ENCODE measurements at regions not wholly inside any gene's neighbourhood (a gene's known extent, or its start where the extent isn't known, plus 50 kb on each side); places are given as distances from the start of the nearest gene placed in this dataset.

- TF ChIP-seq EZH2phosphoT487 (IDR thresholded peaks at IDR 0.05; ENCODE audit: low read depth, severe bottlenecking, unreplicated experiment), result no peak
- no peak for TF ChIP-seq CTCF (IDR thresholded peaks at IDR 0.05; ENCODE audit: poor library complexity)
- TF ChIP-seq EZH2 (IDR thresholded peaks at IDR 0.05; ENCODE audit: borderline replicate concordance), result no peak
- Histone ChIP-seq H3K9me3 (ENCODE audit: low read depth) (no peaks in the 10 kb centered on the region), H3K9me2 (replicated peaks; ENCODE audit: insufficient read depth) (no peaks in the 10 kb centered on the region), H3K27ac (no peak overlapping the region), H3K79me2 (no peaks in the 10 kb centered on the region), H3K4me1 (ENCODE audit: insufficient read depth) (peaks cover 40% of the 10 kb centered on the region), H3K27me3 (no peaks in the 10 kb centered on the region), H3K36me3 (replicated peaks; ENCODE audit: insufficient read depth, low read depth) (no peaks in the 10 kb centered on the region), H2AFZ (no peak overlapping the region), H3K4me2 (no peak overlapping the region), H3K4me3 (no peak overlapping the region), H4K20me1 (ENCODE audit: insufficient read depth, poor library complexity, severe bottlenecking) (no peaks in the 10 kb centered on the region)
- no peak for DNase-seq (ENCODE audit: low spot score)
- WGBS (ENCODE audit: low lambda C conversion rate, missing lambda C conversion rate), result 62% methylated on average over 6 of the region's 6 CpGs
Measured at GRCh38 chr2:236717729-236718128, 148.1 kb downstream of the ACKR3 start.

DNA sequence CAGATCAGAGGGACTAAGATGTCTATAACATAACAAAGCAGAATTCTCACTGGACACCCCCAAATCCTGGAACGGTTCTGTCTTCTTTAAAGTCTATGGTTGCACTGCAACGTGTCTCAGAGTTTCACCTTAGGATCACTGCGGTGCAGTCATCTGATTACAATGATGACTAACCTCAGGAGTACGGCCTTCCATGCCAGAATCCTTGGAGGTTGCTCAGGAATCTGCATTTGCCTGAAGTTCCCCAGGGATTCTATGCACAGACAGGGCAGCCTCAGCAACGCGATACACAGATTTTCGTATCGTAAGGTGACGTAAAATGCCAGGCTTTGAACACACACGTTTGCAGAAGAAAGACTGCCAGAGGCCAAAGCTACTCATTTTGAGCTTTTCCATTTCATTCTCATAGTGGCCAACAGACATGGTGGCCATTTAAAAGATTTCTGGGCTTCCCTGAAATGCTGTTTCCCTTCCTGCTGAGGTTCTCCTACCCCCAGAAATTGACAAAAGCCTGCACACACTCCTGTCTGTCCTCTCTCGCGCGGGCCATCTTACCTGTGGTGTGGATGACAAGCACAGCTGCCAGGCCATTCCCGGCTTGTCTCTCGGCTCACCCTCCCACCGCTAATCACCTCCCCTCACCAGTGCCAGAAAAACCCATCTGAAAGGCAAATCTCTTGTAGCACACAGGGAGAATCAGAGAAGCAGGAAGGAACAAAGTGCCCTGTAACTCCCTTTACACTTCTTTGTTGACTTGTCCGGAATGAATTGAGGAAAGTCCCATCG is 148.8 kb downstream of the ACKR3 start:
- no peak overlapping the region for H3K4me3 ChIP-seq
- no peak overlapping the region for H3K27ac ChIP-seq
- no peaks in the 10 kb centered on the region for H3K9me2 ChIP-seq (replicated peaks; ENCODE audit: insufficient read depth)
- TF ChIP-seq CTCF (IDR thresholded peaks at IDR 0.05; ENCODE audit: poor library complexity), result no peak
- TF ChIP-seq EZH2phosphoT487 (IDR thresholded peaks at IDR 0.05; ENCODE audit: low read depth, severe bottlenecking, unreplicated experiment), result no peak
- TF ChIP-seq EZH2 (IDR thresholded peaks at IDR 0.05; ENCODE audit: borderline replicate concordance), result no peak
- H3K9me3 ChIP-seq (ENCODE audit: low read depth), result no peaks in the 10 kb centered on the region
- no peak overlapping the region for H3K4me2 ChIP-seq
- WGBS (ENCODE audit: low lambda C conversion rate, missing lambda C conversion rate), result 80% methylated on average over 18 of the region's 18 CpGs
- DNase-seq (ENCODE audit: low spot score), result no peak
- no peaks in the 10 kb centered on the region for H3K27me3 ChIP-seq
- peaks cover 34% of the 10 kb centered on the region for H3K4me1 ChIP-seq (ENCODE audit: insufficient read depth)
- H3K36me3 ChIP-seq (replicated peaks; ENCODE audit: insufficient read depth, low read depth), result no peaks in the 10 kb centered on the region
- H4K20me1 ChIP-seq (ENCODE audit: insufficient read depth, poor library complexity, severe bottlenecking), result no peaks in the 10 kb centered on the region
- no peaks in the 10 kb centered on the region for H3K79me2 ChIP-seq
- H2AFZ ChIP-seq, result no peak overlapping the region

- Histone ChIP-seq H3K27me3 (no peaks in the 10 kb centered on the region), H3K79me2 (no peaks in the 10 kb centered on the region), H3K4me1 (ENCODE audit: insufficient read depth) (peaks cover 26% of the 10 kb centered on the region), H4K20me1 (ENCODE audit: insufficient read depth, poor library complexity, severe bottlenecking) (no peaks in the 10 kb centered on the region), H3K27ac (no peak overlapping the region), H3K9me2 (replicated peaks; ENCODE audit: insufficient read depth) (no peaks in the 10 kb centered on the region), H3K36me3 (replicated peaks; ENCODE audit: insufficient read depth, low read depth) (no peaks in the 10 kb centered on the region), H3K4me2 (no peak overlapping the region), H2AFZ (no peak overlapping the region), H3K4me3 (no peak overlapping the region), H3K9me3 (ENCODE audit: low read depth) (no peaks in the 10 kb centered on the region)
- TF ChIP-seq EZH2phosphoT487 (IDR thresholded peaks at IDR 0.05; ENCODE audit: low read depth, severe bottlenecking, unreplicated experiment) (no peak), CTCF (IDR thresholded peaks at IDR 0.05; ENCODE audit: poor library complexity) (no peak), EZH2 (IDR thresholded peaks at IDR 0.05; ENCODE audit: borderline replicate concordance) (no peak)
- 92% methylated on average over 9 of the region's 9 CpGs for WGBS (ENCODE audit: low lambda C conversion rate, missing lambda C conversion rate)
- no peak for DNase-seq (ENCODE audit: low spot score)
Measured at GRCh38 chr2:236719192-236719635, 149.6 kb downstream of the ACKR3 start.
